ENCODE measurements at regions not wholly inside any gene's neighbourhood (a gene's known extent, or its start where the extent isn't known, plus 50 kb on each side); places are given as distances from the start of the nearest gene placed in this dataset.
"Not testable (repeated sequence)": the region's sequence is repeated elsewhere in the genome, so short reads cannot be mapped to it uniquely, and the experiment has no call there.

GRCh38 chr10:16250136-16250535 lies 186.7 kb upstream of the PTER start:
- not testable (repeated sequence) for TF ChIP-seq TCF4 (CRISPR knock-in tag; IDR thresholded peaks at IDR 0.05; ENCODE audit: borderline replicate concordance); ZFP30 (CRISPR knock-in tag; IDR thresholded peaks at IDR 0.05)
